A172 (cell line): ENCODE measurements at regions not wholly inside any gene's neighbourhood (a gene's known extent, or its start where the extent isn't known, plus 50 kb on each side); places are given as distances from the start of the nearest gene placed in this dataset.

Source experiments
- DNase-seq: peaks from one replicate; pipeline ENCODE4 v3.0.0-alpha.2; 2015; ENCODE audit warnings: low spot score

DNA sequence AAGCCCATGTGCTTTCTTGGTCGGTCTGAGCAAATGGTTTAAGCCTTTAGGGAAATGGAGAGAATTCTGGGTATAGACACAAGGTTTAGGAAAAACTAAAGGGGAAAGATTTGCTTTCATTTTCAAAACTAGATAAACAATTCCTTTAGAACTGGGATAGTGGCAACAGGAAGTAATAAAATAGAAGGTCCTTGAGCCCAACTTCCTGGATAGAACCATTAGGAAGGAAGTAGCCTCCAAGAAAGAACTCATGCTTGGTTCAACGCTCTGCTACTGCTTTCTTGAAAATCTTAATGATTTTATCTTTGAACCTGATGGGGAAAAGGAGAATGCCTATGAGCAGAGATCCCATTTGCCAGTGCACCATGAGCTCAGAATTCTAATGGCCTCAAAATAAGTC, 147.0 kb upstream of the THRB start:
- no peak for DNase-seq

DNA sequence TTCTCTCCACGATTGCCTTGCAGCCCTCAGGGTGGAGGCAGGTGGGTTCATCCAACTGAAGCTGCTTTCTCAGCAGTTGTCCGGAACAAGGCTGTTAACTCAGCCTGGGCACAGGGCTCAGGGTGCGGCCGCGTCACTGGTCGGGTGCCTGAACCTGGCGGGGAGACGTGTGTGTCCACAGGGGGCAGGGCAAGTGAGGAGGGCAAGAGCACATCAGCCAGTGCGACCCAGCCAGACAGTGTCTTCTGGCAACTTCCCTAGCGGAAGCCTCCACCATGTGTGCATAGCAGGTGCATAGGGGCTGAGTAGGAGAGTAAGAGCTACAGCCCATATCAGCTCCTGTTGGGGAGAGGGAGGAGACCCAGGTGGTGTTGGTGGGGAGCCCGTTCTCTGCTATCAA, 150.4 kb upstream of the THRB start:
- no peak for DNase-seq

DNA sequence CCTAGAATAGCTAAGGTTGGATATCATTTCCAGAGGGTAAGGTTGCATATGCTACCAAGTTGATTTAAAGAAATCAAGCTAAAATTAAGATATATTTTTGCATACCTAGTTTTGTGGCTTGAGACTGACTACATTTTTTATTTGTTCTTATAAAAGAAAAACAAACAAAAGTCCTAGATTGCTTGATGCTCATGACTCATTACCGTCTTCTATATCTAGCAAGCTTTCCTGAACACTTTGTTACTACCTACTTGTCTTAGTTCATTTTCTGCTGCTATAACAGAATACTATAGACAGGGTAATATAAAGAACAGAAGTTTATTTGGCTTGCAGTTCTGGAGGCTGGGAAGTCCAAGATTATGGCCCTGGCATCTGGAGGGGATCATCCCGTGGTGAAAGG, 152.1 kb upstream of the THRB start:
- DNase-seq, result no peak

DNA sequence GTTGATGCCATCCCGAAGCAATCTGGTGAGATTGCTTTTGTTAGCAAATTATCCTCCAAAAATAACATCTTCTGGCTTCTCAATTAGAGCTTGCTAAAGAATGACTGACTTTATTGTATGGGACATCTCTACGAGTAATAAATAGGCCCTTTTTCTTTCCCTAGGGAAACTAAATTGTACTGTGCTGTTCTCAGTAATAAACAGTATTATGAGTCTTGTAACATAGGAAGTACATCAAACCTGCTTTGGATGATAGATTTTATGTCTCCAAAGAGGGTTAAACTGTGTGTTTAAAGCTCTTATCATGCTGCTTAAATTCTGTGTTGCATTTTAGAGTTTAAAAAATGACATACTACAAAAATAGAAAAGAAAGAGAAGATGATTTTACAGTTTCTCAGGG, 153.4 kb upstream of the THRB start:
- no peak for DNase-seq

DNA sequence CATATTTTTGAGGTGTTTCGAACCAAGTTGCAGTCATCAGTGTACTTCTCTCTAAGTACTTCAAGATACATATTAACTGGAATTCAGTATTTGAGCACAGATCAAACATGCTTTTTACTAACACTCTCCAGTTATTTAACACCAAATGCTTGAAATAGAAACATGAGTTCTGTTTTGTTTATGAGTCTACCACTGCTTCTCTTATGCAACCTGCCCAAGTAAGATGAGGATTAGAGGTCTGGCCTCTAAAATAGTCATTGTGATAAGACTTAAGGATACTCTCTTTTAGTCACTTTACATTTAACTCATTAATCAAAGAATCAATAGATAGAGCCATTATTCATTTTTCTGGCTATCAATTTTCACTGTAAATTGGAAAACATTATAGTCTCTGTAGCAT, 156.2 kb upstream of the THRB start:
- DNase-seq, result no peak

DNA sequence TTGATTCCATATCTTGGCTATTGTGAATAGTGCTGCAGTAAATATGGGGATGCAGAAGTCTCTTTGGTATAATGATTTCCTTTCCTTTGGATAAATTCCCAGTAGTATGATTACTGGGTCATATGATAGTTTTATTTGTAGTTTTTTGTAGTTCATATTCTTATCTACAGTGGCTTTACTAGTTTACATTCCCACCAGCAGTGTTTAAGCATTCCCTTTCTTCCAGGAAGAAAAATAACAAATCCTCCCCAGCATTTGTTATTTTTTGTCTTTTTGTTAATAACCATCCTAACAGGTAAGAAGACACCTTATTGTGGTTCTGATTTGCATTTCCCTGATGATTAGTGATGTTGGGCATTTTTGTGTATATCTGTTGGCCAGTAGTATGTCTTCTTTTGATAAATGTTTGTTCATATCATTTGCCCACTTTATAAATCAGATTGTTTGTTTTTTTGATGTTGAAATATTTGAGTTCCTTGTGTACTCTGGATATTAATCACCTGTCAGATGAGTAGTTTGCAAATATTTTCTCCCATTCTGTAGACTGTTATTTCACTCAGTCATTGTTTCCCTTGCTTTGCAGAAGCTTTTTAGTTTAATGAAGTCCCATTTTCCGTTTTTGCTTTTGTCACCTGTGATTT, 163.3 kb upstream of the THRB start:
- DNase-seq, result no peak

DNA sequence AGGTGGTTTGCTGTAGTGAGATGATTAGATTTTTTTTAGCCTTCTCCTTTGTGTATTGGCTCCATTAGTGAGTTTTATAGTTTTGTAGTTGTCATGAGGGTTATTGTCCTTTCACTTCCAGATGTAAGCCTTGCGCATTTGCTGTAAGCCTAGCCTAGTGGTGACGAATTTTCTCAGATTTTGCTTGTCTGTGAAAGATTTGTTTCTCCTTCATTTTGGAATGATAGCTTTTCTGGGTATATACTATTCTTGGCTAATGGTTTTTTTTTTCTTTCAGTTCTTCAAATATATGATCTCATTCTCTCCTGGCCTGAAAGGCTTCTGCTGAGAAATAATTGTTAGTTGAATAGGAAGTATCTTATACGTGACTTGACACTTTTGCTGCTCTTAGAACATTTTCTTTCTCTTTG, 166.5 kb upstream of the THRB start:
- no peak for DNase-seq

DNA sequence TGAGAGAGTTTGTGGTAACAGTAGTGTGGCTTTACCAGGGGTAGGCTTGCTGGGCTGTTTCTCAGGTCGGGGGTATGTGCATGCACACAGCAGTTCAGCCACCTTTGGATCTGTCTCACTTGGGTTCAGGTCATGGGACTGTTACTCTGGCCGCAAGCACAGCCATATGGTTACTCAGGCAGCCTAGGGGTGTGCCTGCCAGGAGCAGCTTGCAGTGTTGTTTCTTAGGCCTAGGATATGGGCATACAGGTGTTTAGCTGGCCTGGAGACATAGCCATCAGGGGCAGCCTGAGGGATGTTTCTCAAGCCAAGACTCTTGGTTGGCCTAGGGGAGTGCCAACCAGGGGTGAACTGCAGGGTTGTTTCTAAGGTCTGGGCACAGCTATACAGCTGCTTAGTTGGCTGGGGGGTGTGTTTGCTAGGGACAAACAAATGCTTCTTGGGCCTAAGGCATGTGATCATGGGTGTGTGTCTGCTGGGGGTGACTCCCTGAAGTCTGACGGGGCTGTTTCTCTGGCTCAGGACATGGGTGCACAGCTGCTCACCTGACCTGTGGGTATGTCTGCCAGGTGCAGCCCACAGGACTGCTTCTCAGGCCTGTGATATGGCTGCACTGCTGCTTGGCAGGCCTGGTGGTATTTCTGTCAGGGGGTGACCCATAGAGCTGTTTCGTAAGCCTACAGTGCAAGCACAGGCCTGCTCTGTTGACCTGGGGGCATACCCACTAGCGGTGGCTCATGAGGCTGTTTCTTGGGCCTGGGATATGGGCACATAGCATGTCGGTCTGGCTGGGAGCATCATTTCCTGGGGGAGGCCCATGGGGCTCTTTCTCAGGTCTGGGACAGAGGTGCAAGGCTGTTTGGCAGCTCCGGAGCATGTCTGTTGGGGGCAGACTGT, 168.0 kb upstream of the THRB start:
- DNase-seq, result no peak

DNA sequence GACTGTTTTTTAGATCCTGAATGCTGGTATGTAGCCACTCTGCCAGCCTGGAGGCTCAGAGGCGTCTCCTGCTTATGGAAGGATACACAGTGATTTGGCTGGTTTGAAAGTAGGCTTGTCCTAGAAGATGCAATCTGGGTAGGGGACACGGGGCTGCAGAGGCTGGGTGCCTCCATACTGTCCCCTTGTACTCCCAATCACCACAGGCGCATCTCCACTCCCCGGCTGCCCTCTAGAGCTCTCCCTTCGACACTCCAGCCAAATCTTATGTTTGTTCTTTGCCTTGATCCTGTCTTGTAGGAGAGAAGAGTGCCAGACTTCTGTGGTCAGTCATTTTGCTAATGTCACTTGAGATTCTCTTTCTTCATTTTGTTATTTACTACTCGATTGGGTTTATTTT, 168.8 kb upstream of the THRB start:
- no peak for DNase-seq

DNA sequence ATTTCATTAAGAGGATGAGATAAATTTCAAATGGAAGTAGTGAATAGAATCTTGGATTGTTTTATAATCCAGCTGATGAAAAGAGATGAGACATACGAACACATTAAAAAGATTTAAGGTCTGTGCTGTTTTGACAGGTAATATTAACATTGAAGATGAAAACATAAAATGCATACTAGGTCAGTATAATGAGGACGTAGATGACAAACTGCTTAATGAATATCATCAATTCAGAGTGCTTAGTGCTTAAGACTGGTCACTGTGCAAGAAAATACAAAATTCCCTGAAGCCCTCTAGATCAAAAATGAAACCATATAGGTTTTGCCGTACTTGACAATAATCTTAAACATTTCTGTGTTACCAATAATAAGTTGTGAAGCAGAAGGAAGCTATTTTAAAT, 173.4 kb upstream of the THRB start:
- DNase-seq, result no peak

DNA sequence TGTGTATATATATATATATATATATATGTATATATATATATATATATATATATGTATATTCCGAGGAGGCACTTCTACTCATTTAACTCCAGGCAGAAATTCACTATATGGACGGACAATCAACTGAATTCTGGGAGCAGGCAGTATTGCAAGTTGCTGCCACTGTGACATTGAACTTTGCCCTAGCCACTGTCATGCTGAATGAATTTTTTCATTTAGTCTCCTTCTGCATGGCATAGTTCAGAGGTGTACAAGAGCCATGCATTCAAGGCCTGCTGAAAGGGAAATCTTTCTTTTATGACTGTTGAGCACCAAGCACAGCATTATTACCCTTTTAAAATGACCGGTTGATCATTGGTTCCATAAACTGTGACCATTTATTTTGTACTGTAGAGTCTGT, 176.2 kb upstream of the THRB start:
- no peak for DNase-seq

DNA sequence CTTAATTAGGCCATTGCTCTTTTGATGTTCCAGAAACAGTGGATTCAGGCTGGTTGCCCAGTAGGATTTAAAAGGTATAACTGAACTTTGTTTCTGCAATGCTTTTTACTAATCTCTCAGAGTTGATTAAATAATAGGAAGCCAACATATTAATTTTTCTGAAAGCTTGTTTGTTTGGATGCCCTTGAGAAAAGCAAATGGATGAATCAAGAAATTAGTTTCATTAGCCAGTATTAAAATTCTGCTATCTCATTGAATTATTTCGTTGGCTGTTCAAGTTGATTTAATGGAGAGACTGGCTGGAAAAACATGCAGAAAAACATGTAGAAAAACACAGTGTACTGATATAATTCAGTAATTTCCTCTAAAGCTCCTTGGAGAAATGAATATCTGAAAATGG, 178.9 kb upstream of the THRB start:
- DNase-seq, result no peak

DNA sequence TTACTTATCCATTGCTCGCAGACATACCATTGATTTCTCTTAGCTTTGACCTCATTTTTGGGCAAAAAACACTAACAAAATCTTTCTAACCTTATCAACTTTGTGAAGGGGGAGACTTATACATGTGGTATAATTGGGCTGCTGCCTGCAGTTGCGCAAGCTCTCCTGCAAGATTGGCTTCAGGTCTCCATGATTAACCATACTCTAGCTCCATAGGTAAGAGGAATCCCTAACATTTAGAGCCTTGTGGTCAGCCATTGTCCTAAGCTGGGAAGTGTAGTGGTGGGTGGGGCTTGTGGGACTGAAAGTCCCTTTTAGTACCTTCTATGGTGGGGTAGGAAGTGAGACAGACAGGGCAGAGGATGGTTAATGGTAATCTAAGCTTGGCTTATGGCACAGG, 179.6 kb upstream of the THRB start:
- DNase-seq, result no peak

DNA sequence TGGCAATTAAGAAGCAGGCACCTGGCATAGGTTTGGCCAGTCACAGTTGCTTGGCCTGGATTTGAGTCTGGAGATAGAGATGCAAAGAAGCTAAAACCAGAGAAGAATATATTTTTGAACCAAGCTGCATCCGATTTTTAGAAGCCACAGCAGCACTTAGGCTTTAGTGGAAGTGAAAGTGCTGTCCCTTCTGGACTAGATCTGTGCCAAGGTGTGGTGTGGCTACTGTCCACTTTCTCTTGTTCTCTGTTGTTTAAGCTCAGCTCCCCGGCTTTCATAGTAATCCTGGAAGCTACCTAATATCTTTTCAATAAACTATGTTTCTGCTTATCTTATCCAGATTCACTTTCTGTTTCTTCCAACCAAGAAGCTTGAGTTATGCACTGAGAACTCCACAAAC, 183.4 kb upstream of the THRB start:
- no peak for DNase-seq

DNA sequence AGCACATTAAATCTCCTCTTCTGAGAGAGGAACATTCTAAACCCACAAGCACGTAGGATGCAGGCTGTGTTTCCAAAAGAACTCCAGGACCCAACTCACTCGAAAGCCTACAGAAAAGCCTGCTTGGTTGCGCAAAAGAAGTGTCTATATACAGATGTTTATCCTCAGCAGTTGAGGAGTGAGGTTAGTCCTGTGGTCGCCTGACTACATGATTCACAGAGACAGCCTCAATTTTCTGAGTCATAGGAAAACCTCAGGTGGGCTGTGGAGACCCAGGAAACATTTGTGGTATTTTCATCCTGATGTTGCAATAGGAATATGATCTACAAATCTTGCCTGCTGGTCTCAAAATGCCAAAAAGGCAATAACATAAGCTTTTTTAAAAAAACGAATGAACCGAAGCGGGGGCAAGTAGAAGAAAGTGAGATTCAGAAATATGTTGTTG, 183.8 kb upstream of the THRB start:
- peak; percentile 72 for DNase-seq

DNA sequence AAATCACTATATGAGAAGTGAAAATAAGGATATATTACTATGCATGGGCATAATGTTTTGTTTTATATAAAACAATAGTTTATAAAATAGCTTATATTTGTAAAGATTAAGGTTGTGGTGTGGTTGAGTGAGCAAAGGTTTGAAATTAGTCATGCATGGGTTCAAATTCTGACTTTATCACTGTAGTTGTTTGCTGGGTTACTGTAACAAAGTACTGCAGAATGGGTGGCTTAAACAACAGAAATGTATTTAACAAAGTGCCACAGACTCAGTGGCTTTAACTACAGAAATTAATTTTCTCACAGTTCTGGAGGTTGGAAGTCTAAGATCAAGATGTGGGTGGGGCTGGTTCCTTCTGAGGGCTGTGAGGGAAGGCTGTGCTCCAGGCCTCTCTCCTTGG, 184.8 kb upstream of the THRB start:
- DNase-seq, result no peak

DNA sequence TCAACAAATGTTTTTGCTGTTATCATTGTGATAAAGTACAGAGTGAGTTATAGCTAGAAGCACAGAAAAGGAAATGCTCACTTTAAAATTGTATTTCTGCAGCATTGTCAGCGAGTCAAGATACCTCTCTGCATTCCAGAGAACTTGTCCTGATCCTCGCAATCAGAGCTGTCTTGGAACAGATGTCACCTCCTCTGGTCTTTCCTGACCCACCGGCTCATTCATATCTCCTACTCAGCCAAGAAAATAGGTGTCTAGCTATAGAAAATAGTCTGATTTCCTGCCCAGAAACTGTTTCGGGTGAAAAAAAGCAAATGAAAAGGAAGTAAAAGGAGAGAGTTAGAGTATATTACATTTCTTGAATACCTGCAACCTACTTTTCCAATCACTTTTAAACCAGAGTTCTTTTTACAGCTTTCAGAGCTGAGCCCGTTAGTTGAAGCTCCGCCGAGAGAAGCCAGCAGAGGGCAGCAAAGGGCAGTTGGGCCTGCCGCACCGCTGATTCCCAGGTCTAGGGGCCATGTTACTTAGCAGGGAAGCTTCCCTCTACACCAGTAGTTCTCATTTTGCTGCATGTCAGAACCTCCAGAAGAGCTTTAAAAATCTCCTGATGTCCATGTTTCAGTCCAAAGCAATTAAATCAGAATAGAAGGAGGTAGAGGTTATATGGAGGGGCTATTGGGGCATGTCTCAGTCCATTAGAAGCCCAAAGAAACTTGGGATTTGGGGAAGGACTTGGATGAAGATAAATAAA, 185.7 kb upstream of the THRB start:
- peak; percentile 56 for DNase-seq

DNA sequence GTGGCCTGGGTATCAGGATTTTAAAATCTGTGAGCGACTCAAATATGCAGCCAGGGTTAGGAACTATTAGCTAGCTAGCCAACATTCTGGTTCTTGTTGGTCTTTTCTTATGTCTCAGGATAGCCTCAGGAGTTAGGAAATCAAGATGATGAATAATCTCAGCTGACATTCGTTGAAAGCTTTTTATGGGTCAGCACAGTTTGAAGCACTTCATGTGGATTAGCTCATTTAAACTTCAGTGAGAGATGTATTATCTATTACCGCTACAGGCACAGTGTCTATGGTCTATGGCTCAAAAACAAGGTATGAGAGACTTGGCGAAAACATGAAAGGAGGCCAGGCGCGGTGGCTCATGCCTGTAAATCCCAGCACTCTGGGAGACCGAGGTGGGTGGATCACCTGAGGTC, 187.5 kb upstream of the THRB start:
- DNase-seq, result no peak

DNA sequence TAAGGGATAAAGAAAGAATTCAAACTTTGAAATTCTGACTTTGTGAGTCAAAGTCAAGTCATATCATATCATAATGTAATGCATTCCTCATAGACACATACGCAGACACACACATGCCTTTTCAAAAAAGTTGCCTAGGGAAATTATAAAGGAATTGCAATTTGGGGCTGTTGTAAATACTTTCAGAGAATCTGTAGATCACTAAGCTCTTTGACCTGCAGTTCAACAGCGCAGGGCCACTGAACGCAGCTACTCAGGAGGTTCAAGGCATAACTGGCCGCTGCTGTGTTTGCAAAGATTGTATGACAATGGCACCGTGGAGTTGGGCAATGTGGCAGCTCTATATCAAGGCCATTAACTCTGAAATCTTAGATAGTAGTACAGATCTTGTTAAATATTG, 188.4 kb upstream of the THRB start:
- DNase-seq, result no peak

DNA sequence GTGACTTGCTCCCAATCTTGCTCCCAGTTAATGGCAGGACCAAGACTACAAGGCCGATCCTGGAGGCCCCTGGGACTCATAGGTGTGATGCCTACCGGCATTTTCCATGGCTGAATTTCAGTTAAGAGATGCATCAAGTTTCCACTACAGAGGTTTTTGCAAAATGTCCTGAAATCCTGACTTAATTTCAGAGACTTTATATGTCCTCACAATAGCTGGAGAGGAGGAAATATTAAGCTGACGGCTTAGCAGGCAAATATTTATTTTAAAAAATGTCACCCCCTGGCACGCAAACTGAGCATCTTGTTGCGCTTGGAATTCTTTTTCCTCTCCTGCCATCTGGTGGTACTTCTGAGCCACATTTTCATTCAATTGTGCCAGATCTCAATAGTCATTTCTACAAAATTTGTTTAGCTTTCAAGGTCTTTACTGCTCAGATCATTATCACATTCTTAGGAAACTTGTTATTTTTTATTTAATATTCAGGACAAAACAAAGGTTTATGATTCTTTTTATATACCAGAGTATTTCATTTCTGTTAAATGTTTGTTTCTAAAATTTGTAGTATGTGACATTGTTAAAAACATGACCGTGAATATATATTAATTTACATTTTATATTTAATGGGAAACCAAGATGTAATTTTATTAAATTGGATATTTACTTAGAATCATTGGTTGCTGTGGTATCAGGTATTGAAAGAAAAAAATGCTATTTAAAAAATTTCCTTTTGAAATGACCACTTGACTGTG, 189.2 kb upstream of the THRB start:
- peak; percentile 23 for DNase-seq

DNA sequence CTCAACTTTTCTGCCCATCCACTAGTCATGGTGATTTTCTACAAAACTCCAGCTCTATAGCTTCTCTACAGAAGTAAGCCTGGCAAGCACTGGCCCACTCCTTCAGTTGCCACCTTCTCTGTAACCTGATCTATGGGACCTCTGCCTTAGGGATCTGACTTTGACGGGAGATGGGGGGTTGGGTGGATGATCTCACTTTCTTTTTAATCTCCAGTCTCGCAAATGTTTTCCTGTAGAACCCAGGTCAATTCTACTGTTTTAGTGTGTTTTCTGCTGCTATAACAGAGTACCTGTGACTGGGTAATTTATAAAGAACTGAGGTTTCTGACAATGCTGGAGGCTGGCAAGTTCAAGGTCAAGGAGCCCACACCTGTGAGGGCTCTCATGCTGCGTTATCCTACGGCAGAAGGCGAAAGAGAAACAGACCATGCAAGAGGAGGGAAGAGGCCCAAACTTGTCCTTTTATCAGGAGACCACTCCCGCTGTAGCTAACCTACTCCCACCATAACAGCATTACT, 189.9 kb upstream of the THRB start:
- DNase-seq, result no peak

DNA sequence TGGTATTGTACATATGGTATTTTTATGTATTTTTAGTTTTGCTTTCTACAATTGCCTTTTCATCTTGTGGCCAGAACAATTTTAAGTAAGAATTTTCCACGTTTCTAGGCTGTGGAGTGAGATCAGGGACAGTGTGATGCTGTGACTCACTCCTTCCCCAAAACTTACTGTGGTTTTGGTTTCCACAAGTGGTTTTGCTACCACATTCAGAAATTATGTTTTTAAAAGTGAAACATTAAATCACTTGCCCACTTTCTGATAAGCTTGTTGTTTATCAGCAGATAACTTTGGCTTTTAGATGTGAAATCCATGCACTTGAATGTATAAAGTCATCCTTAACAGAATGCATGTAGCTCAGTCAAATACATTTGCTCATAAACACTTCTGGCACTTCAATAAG, 192.2 kb upstream of the THRB start:
- DNase-seq, result peak; percentile 45
